GM19395 (cell line): ENCODE measurements at regions not wholly inside any gene's neighbourhood (a gene's known extent, or its start where the extent isn't known, plus 50 kb on each side); places are given as distances from the start of the nearest gene placed in this dataset.

Experiments used
- ATAC-seq: cut with Tn5 transposase; IDR thresholded peaks from one replicate; pipeline ENCODE4 v1.9.1; 2021; ENCODE audit warnings: mild to moderate bottlenecking, moderate library complexity; ENCODE audit not compliant: unreplicated experiment

DNA sequence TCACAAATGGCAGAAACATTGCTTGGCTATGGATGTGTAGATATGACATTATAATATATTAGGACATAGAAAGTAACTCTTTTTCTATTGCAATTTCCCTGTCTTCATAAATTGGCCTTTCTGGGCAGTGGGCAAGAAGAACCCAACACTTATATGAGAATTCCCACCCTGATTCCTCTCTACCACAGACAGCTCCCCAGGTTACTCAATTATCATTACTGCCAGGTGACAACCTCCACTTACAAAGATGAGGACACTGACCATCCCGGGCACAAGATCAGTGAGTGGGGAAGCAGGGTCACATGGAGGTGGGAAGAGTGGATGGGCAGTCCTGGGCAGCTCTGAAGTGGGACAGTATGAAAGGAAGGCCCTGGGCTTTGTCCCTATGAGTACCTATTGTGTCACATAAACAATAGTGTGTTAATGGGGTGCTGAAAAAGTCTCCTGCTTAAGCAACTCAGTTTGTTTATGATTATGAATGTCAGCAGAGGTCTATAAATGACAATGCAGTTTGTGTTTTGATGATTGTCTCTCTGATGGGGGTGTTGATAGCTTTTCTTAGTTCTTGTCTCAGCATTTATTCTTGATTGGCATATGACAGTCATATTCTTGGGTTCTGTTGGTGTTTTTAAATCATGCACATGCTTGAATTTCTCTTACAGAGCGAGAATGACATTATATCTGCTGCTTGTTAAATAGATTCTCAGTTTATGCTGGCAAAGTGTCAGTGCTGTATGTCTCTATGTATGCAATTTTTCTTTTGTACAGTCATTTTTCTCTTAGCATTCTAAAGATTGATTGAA lies 99.9 kb downstream of the SLIT2 start:
- no peak for ATAC-seq

DNA sequence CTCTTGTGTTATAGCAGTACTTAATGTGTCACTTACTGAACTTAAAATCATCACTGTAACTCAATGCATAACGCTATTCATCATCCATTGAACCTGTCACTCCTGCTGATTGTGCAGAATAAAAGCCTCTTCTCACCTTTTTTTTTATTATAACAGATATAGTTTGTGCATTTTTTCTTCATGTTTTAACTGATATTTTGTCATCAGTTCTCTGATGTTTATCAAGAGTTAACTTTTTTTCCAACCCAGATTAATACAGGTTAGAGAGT lies 100.4 kb downstream of the SLIT2 start:
- no peak for ATAC-seq

DNA sequence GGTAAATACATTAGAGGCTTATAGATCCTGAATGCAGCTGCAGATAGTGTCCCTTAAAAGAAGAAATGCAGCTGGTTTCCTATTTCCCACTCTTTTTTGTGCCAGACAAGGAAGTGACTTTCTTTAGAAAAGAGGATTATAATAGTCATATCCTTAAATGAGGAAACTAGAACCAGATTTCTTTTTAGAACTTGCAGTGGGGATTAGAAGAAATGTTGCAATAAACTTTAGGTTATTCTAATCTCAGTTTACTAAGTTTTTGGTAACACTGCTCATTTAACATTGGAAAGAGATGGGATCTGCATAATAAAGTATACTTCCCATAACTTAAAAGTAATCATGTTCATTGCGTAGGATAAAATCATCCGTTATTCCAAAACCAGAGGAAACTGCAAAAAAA lies 101.9 kb downstream of the SLIT2 start:
- ATAC-seq, result no peak

DNA sequence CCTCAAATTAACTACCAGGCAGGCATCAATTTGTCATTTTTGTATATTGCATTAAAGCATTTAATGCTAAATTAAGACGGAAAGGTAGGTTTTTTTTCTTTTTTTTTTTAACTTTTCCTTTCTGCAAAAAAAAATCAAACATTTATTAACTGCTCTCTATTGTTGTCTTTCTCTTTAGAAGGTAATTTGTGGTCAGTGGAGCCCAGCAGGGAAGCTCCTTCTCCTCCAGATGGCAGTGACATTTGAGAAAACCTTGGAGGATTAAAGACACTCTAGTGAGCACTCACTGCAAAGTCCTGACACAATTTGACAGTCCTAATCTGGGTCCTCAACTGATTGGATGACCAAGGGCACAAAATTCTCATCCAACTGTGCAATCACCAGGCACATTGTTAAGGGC lies 102.4 kb downstream of the SLIT2 start:
- no peak for ATAC-seq

DNA sequence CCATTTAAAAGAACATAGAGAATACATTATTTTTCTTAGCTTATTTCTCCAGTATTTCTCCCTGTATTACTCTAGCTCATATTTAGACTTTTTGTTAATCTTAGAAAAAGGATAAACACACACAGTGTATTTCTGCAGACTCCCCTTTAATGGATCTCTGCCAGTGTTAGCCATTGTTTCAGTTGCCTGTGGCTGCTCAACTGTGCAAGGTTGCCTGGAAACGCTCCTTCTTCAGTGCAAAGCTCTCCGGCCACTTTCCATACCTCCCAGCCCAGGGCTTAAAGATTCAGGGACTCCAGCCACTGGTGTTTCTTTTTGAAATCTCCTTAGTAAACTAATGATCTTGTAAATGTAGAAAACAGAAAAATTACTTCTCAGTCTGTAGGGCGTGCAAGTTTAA lies 104.9 kb downstream of the SLIT2 start:
- ATAC-seq, result no peak

DNA sequence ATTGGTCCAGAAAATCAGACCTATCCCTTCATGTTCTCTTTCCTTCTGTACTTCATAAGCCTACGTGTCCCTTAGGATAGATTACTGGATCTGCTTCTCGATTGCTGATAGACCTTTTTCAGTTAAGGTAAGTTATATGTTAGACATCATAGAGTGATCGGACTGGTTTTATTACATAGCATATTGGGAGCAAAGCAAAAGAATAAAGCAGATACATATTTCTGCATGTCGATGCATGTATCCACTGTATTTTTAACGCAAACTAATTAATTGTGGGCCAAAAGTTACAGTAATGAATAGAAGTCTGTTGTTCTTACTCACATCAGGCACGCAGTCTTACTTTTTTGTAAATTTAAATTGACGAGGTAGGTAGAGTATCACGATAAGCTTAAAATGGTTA lies 106.4 kb downstream of the SLIT2 start:
- no peak for ATAC-seq

DNA sequence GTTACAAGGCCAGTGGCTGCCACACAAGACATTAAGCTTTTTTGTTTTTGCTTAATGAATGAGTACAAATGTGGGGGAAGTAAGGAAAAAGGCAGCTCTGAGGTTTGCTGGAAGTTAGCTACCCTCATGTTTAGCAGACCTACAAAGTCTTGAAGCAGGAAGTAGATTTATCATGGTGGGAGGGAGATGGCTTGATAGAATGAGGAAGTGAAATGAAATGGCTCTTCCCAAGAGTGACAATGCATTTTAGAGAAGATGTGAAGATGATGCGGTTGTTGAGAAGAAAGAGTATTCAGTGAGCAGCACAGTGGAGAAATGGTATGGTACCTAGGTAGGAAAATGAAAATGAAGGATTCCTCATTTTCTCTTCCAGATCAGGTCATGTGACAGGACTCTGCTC lies 108.0 kb downstream of the SLIT2 start:
- peak; percentile 88 for ATAC-seq

DNA sequence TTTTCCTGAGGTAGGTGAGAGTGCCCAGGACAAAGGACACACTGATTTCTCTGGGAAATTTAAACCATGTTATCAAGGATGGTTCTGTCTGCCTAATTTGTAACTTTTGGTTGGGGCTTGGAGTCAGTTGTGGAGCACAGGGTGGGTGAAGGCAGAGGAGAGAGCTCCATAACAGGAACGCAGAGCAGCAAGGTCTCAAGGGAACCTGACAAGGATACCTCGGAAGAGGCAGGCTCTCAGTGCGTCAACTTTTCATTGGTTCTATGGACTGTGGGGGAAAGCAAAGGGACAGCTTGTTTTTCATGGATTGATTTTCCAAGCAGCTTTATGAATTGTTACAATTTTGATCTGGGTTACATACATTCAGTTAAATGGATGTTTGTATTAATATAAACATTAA lies 110.4 kb downstream of the SLIT2 start:
- ATAC-seq, result no peak

DNA sequence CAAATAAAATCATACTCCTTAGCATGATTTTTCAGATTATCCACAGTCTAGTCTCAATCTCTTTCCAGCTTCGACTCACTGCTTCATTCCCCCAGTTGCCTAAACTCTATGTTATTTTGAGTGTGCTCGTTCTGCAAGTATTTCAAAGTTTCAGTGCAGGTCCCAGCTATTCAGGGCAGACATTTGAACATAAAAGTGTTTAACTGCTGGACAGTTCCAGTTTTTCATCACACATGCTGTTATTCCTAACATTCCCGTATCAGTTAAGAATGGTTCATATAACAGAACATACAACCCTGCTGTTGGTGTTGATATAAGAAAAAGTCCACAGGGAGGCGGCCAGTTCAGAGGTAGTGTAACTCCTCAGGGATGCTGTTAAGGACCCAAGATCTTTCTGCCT lies 113.3 kb downstream of the SLIT2 start:
- no peak for ATAC-seq

DNA sequence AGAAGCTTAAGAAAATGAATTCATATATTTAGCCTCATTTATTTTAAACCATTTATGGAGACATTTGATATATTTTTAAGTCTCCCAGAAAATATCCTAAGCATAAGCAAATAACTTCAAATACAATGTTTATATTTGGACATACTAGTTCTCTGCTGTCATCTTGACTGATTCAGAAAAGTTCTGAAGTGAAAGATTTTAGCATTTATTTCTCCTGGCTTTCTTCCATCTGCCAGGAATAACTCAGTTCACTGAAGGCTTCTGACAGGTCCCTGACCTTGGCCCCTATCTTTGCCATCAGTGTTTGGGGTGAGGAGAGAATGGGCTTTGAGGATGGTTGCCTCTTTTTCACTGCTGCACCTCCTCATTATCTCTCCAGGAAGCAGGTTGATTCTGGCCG lies 115.7 kb downstream of the SLIT2 start:
- ATAC-seq, result no peak

DNA sequence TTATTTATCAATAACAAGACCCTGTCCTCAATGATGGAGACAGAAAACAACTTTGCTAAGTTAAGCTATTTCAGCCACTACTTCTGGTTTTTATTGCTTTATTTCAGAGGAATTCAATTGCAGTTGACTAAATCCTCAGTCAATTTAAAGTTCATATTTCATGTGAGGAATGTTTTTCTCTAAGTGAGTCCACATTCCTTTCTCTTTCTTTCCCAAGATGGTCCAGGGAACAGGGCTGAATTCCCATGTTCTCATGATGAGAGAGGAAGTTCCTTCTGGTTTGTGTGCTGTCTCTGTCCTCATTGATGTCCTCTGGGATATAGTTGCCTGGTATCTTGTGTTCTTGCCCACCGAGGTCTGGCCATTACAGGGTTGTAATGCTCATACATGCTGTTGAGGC lies 117.2 kb downstream of the SLIT2 start:
- ATAC-seq, result no peak

DNA sequence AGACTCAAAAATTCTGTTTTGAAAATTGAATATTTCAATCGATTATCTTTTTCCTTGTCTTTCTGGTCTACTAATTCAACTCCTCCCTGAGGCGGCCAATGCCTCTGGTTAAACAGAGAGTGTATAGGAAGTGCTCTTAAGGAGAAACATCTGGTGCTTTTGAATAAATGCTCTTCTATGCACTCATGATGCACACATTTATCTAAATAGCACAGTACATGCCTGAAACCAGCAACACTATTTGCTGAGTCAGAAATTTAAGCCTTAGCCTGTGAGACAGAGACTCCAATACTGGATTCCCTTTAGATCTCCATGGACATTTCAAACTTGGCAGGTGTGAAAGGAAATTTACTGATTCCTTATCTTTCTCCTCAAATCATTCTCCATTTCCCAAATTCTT lies 118.6 kb downstream of the SLIT2 start:
- no peak for ATAC-seq

DNA sequence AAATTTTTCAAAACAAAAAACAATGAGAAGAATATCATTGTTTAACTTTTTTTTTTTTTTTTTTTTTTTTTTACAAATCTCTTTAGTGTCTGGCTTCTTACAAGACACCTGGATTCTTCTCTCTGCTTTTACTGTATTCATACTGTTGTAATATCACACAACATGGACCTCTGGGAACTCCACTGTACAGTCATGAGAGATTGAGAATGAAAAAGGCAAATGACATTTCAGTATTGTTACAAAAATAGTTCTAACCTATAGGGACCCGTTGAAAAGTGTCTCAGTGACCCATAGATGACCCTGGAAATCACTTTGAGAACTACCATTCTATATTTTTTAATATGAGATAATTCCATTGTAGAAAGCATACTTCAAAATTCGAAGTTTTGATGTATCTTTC lies 124.4 kb downstream of the SLIT2 start:
- ATAC-seq, result peak; percentile 58

DNA sequence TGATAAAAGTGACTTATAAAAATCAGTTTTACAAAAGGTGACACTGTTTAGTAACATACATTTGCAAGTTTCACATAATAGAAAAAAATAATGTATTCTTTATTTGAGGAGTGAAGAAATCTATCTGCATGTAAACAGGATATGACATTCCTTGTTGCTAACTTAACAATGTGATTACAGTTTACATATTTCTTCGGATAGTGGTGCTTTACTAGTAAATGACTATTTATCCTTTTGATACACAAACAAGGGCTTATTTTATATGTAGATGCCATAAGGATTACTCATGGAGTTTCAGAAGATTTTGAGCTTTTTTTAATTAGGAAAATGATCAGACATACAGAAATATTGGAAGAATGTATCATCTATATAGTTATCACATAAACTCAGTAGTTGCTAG lies 126.5 kb downstream of the SLIT2 start:
- no peak for ATAC-seq

DNA sequence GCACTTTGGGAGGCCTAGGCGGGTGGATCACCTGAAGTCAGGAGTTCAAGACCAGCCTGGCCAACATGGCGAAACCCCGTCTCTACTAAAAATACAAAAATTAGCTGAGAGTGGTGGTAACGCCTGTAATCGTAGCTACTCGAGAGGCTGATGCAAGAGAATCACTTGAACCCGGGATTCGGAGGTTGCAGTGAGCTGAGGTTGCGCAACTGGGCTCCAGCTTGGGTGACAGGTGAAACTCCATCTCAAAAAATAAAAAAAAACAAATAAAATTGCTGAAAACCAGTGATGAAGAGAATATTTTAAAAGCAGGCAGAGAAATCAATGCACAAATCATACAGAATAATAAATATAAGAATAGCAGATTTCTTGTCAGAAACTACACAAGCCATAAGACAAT lies 129.3 kb downstream of the SLIT2 start:
- no peak for ATAC-seq

DNA sequence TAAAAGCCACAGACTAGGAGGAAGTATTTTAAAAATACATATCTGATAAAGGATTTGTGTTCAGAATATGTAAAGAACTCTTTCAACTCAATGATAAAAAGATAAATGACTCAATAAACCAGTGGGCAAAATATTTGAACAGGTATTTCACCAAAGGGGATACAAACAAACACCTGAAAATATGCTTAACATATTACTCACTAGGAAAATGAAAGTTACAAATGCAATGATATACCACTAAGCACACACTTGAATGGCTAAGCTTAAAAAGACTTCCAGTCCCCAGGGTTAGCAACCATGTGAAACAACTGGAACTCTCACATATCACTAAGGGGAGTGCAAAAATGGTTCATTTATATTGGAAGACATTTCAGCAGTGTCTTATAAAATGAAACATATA lies 131.6 kb downstream of the SLIT2 start:
- ATAC-seq, result no peak

DNA sequence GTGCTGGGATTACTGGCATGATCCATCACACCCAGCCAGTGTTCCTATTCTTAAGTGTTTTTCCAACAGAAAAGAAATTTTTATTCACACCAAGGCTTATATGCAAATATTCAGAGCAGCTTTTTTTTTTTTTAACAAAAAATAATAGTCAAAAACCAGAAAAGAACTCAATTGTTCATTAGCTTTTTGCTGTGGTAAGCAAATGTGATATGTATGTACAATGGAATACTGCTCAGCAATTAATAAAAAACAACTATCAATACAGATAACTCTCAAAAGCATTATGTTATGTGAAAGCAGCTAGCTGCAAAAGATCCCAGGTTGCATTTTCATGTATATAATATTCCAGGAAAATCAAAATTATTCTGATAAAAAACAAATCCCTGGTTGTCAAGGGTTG lies 132.3 kb downstream of the SLIT2 start:
- ATAC-seq, result no peak

DNA sequence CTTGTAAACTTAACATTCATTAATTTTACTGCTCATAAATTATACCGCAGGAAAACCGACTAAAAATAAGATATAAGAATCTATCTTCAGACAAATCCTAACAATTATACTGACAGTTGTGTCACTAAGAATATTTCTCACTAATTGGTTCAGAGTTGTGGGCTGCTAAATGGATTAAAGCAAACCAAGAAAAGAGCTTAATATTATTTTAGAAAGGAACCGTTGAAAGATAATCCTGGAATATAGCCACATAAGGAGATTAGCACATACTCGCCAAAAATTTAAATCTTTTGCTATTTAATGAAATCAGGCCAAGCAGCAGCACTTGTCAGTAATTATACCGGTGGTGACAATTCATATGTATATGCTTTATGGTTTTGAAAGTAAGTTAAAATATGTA lies 132.8 kb downstream of the SLIT2 start:
- no peak for ATAC-seq

DNA sequence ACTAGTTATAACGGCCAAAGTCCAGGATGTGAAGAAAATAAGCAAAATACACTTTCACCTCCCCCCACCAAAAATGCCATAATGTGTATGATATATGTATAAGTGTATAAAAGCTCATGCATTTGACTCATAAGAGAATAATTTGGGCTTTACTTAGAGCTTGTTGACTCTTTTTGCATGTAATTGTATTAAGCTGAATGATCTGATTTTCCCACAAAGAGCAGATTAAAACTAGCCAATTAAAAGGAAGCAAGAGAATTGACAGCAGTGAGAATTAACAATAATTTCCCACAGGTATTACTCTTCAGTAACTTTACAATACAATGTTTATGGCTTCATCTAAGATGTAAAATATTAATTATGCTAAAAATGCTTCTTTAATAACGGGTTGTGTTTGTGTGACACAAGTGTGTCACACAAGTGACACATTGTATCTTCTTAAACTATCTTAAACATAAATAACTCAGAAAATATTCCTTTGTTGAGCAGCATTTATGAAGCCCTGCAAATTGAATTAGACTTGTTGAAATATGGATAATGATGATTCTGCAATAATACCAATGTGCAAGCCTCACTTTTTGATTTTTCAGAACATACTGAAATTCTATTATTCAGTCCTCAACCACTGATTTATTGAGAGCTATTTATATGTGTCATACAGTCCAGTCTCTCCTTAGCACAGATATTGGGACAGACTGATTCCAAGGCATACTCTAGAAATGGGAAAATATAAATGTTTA lies 134.5 kb downstream of the SLIT2 start:
- no peak for ATAC-seq

DNA sequence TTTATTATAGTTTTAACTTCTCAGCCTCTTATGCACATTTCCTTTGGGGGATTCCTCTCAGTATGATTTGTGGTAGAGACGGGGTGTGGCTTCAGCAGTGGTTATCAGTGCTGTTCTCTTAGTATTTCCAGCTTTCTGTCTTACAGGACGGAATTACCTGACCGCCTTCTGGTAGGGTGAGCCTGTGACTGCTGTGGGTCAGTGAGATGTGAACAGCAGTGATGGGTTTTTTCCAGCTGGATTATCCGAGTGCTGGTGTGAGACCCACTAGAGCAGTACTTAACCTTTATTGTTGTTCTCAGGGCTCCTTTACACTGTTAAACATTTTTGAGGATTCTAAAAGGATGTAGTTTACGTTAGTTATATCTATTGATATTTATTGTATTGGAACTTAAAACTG lies 135.2 kb downstream of the SLIT2 start:
- ATAC-seq, result no peak

DNA sequence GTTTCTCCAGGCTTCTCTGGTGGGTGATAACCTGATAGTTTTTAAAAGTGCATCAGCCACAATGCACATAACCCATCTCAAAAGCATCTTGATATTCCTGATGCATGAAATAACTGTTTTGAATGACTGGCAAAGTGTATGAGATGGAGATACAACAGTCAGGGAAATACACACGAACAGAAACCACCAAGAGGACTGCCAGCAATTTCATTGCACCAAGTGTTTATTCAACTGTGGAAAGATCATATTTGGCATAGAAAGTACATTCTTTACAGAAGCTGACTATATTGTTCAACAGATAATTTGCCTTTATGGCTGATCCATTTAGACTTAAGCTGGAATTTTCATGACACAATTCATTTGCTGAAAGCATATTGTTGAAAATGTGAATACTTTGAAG lies 139.5 kb downstream of the SLIT2 start:
- ATAC-seq, result no peak

DNA sequence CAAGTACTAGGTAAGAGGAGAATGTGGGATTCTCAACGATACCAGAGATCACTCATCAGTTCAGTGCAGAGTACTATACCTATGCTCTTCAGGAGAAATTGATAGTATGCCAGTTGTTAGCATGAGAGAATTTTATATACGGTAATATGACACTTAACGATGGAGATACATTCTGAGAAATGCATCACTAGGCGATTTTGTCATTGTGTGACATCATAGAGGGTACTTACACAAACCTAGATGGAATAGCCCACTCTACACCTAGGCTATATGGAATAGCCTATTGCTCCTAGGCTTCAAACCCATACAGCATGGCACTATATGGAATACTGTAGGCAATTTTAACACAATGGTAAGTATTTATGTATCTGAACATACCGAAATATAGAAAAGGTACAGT lies 140.2 kb downstream of the SLIT2 start:
- no peak for ATAC-seq
